GM10248 (cell line): ENCODE measurements at regions not wholly inside any gene's neighbourhood (a gene's known extent, or its start where the extent isn't known, plus 50 kb on each side); places are given as distances from the start of the nearest gene placed in this dataset.

ENCODE experiments used
- CTCF ChIA-PET: fragments of 300-600 bp; sonication (Branson Sonifier 250); formaldehyde crosslinking; extraction: SDS; loops from one replicate; lab custom pipeline; 2021; ENCODE audit warnings: antibody characterized with exemption; lab: Yijun Ruan, JAX
- POLR2A ChIA-PET: fragments of 350-650 bp; sonication (Branson Sonifier 250); formaldehyde crosslinking; extraction: SDS; loops from one replicate; lab custom pipeline; 2020; ENCODE audit warnings: antibody characterized with exemption; lab: Yijun Ruan, JAX
- DNase-seq: peaks from one replicate; pipeline ENCODE4 v3.0.0; 2012; ENCODE audit errors: extremely low spot score
- CTCF ChIP-seq: IDR thresholded peaks from 2 replicates; pipeline ENCODE4 v1.5.1; 2012; ENCODE audit warnings: mild to moderate bottlenecking, low read depth; ENCODE audit errors: extremely low read depth, missing control alignments, control extremely low read depth

DNA sequence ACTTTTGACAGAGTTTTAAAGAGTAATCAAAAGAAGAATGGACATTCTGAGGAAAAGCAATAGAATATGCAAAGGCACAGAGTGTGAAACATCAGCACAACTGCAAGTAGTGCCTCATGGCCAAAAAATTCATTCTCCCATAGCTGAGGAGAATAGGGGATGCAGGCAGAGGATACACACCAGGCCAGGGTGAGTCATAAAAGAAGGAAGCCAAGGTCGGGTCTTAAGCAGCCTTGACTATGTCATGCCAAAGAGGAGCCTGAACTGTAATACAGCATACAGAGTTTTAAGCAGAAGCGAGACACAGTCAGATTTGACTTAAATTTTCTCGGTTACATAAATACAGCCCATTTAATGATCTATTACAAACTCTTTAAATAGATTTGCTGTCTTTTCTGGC, 165.0 kb downstream of the LNPK start:
- no peak for DNase-seq
- CTCF ChIA-PET = no interaction called here

GRCh38 chr2:175836361-175836760, 165.7 kb downstream of the LNPK start:
- TF ChIP-seq CTCF = no peak
- DNase-seq = no peak
- ChIA-PET POLR2A (no interaction called here), CTCF (no interaction called here)

More for the DNA sequence above, 165.0 kb downstream of the LNPK start:
- POLR2A ChIA-PET = no interaction called here
- TF ChIP-seq CTCF = no peak

DNA sequence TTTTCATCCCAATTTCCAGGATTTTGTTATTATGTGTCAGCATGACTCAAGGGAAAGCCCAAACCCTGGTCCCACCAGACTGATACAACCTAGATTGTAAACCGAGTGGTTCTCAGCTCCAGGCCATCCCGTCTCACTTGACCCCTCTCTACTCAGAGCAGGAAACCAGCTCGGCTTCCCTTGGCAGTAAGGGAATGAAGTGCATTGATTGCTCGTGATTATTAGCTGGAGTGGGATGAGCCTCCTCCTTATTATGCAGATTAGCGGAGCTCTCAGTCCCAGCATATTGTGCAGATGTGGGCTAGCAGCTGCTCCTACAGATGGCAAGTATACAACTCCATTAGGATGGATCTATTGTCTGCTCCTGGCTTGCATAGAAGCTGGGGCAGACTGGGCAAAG, 167.6 kb downstream of the LNPK start:
- no peak for DNase-seq
- ChIA-PET POLR2A (no interaction called here), CTCF (interaction anchor here (1.1 kb wide), 1 partner anchor 9 kb away, joined by 3 read pairs; no protein-coding TSS in a partner anchor)
- no peak for TF ChIP-seq CTCF

DNA sequence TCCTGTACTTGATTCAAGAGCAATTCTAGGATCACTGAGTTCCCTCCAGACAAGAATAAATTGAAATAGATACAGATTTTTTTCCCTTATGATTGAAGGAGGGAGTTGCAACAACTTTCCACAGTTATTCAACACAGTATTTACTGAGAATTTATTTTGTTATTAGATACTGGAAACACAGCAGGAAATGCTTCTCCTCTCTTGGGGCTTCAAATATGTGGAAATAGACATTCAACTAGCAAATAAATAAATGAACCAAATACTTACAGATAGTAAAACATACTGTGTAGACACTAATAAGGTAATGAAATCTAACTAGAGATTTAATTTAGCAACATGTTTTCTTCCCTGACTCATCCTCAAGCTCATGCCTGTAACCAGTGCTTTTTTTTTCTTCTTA, 169.2 kb downstream of the LNPK start:
- ChIA-PET POLR2A (no interaction called here), CTCF (no interaction called here)
- DNase-seq = no peak
- TF ChIP-seq CTCF = no peak

GRCh38 chr2:175829741-175830140, 172.3 kb downstream of the LNPK start:
- no peak for DNase-seq
- TF ChIP-seq CTCF = no peak

DNA sequence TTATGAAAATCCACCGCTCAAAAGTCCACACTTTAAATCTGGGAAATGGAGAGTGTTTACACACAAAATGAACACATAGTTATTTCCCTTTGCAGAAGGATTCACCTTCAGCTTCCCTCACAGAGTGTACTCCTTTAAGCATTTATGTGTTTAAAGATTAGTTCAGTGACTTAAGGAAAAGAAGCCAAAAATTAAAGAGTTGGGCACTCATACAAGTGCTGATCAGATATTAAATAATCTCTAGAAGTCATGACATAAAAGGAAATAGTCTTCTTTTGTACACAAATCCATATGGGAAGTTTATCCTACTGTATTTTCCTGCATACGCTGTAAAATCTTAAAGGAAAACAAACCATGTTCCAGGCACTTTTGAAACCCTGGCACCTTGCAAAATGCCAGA, 174.2 kb downstream of the LNPK start:
- DNase-seq = no peak
- no peak for TF ChIP-seq CTCF
- ChIA-PET POLR2A (no interaction called here), CTCF (interaction anchor here (1.4 kb wide), 1 partner anchor 188 kb away, joined by 3 read pairs; no protein-coding TSS in a partner anchor)

More at GRCh38 chr2:175829741-175830140, 172.3 kb downstream of the LNPK start:
- ChIA-PET POLR2A (no interaction called here), CTCF (no interaction called here)
